ACC112 (cell line): ENCODE measurements at regions not wholly inside any gene's neighbourhood (a gene's known extent, or its start where the extent isn't known, plus 50 kb on each side); places are given as distances from the start of the nearest gene placed in this dataset.

ENCODE experiments used
- H2AFZ ChIP-seq: fragments of 200-600 bp; sonication (generic); one replicate; pipeline ENCODE4 v1.6.0; 2017; ENCODE audit warnings: antibody characterized with exemption, low read length; ENCODE audit not compliant: unreplicated experiment
- H3K27ac ChIP-seq: fragments of 200-600 bp; sonication (generic); 2 replicates; pipeline ENCODE4 v1.5.1; 2014; ENCODE audit warnings: low read depth, mild to moderate bottlenecking, antibody characterized with exemption, low read length, moderate library complexity
- H3K27me3 ChIP-seq: fragments of 200-600 bp; sonication (generic); 2 replicates; pipeline ENCODE4 v1.6.1; 2014; ENCODE audit warnings: mild to moderate bottlenecking, antibody characterized with exemption, low read length, moderate library complexity, mixed read lengths; ENCODE audit not compliant: insufficient read depth
- H3K36me3 ChIP-seq: fragments of 200-600 bp; sonication (generic); 2 replicates; pipeline ENCODE4 v1.6.1; 2016; ENCODE audit warnings: mild to moderate bottlenecking, antibody characterized with exemption, low read length, moderate library complexity, mixed read lengths; ENCODE audit not compliant: insufficient read depth
- H3K4me1 ChIP-seq: fragments of 200-600 bp; sonication (generic); one replicate; pipeline ENCODE4 v1.6.1; 2016; ENCODE audit warnings: low read length, mixed read lengths; ENCODE audit not compliant: insufficient read depth, unreplicated experiment, control insufficient read depth
- H3K4me3 ChIP-seq: fragments of 200-600 bp; sonication (generic); 2 replicates; pipeline ENCODE4 v1.5.1; 2014; ENCODE audit warnings: mild to moderate bottlenecking, low read depth, low read length
- H3K79me2 ChIP-seq: fragments of 200-600 bp; sonication (generic); one replicate; pipeline ENCODE4 v1.6.0; 2016; ENCODE audit warnings: low read length; ENCODE audit not compliant: control insufficient read depth, unreplicated experiment, insufficient read depth

DNA sequence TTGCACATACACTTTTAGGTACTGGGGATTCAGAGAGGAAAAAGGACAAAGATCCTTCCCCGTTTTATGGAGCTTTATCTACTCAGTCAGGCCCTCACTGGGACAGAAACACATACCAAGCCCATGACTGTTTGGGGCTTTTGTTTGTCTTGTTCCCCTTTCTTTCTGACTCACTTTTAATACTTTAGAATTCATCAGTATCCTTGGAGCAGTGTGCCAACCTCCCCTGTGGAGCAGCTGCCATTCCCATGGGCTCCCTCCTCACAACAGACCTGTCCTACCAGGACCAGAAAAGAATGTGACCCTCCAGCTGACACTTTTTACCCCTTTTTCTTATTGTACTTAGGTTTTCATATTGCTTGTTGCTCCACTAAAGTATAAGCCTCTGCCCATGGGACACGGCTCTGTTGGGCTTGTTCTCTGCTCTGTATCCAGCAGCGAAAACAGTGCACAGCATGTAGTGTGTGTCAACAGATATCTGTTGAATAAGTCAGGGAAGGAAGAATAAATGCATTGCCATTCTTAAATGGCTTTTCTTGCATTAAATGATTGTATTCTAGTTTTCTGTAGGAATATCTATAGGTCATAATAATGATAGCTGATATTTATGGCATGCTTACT lies 431.1 kb downstream of the EFNB2 start:
- Histone ChIP-seq H2AFZ (no peak overlapping the region), H3K27me3 (no peaks in the 10 kb centered on the region), H3K36me3 (no peaks in the 10 kb centered on the region), H3K27ac (peak overlapping the region; percentile 68), H3K4me3 (no peak overlapping the region), H3K4me1 (peaks cover 23% of the 10 kb centered on the region), H3K79me2 (no peaks in the 10 kb centered on the region)

DNA sequence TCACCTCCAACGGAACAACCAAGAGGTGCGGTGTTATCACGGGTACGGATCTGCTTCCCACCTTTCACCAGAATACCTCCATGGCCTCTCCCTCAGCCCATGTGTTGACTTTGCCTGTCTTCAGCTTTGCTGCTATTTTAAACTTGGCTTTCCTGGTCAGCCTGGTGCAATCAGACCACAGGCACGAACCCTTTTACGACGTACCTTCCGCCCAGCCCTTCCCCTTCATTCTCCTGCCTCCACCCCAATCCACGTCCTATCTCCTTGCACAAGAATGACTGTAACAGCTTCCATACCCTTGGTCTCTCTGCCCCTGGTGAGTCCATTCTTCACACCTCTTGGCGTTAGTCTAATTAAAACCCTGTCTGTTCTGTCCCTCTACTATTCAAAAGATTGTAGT lies 431.7 kb downstream of the EFNB2 start:
- peaks cover 23% of the 10 kb centered on the region for H3K4me1 ChIP-seq
- H3K27ac ChIP-seq = peak overlapping the region; percentile 68
- H3K36me3 ChIP-seq = no peaks in the 10 kb centered on the region
- no peaks in the 10 kb centered on the region for H3K27me3 ChIP-seq
- H3K79me2 ChIP-seq = no peaks in the 10 kb centered on the region
- peak overlapping the region; percentile 5; the same call in 1 of the 2 replicates for H3K4me3 ChIP-seq
- no peak overlapping the region for H2AFZ ChIP-seq

DNA sequence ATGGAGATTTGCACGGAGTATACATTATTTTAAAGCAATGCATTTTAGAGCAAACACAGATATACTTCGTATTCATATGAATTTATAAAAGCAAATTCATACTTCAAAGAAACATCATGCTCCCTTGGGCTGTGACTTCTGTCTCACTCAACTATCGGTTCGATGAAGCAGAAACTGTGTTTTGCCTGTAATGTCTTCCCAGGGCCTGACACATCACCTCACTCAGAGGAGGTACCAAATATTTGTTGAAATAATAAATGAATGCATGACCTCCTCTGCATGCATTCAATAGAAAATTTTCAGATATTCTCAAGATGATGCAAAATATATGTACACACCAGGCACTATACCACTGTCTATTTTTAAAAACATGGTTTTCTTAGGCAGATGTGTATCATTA lies 432.7 kb downstream of the EFNB2 start:
- Histone ChIP-seq H3K79me2 (no peaks in the 10 kb centered on the region), H3K4me3 (no peak overlapping the region), H3K27me3 (no peaks in the 10 kb centered on the region), H3K36me3 (no peaks in the 10 kb centered on the region), H2AFZ (no peak overlapping the region), H3K27ac (no peak overlapping the region), H3K4me1 (peaks cover 23% of the 10 kb centered on the region)

DNA sequence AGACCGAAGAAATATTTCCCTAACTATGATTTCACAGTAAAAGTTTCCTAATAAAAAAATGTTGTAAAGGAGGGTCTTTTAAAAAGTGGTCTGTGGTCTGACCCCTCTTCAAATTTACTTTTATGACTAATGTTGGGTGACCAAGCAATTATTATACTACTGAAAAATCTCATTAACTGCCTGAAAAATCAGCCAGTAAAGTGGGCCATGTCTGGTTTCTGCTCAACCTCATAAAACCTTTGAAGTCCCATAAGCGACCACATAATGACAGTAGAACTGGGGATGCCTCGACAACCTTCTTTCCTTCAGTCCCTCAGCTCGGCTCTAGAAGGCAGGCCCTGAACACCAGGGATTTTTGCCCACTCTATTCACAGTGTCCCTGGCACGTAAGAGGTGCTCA lies 434.3 kb downstream of the EFNB2 start:
- no peaks in the 10 kb centered on the region for H3K27me3 ChIP-seq
- peaks cover 31% of the 10 kb centered on the region for H3K4me1 ChIP-seq
- H3K4me3 ChIP-seq = no peak overlapping the region
- no peak overlapping the region for H3K27ac ChIP-seq
- H2AFZ ChIP-seq = no peak overlapping the region
- no peaks in the 10 kb centered on the region for H3K79me2 ChIP-seq
- no peaks in the 10 kb centered on the region for H3K36me3 ChIP-seq

DNA sequence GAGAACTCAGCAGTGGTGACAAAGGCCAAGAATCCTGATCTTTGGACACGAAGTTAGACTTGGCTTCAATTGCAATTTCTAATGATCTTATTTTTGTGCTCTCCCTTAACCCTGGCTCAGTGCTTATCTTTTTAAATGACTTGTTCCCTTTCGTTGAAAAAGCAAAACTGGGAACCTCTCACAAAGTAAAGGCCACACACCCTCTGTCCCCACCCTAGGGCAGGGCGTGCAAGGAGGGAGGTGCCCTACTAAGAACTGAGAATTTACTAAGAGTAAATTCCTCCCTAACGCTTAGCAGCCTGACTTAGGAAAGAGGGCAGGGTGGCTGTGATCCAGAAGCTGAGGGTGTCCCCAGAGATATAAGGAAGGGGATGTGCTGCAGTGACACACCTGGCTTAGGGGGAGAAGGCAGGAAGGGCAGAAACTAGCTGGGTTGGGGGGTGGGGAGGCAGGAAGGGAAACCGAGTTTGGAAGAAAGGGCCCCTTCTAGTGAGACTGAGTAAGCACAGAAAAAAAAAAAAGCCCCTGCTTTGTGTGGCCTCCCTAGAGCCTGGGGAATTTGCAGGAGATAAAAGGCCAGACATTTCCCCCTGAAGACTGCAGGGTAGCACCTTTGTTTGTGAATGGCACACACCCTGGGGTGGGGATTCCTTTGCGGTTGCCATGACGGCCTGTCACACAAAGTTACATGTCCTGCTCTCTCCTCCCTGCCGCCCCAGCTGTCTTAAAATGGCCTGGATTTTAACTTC lies 435.1 kb downstream of the EFNB2 start:
- Histone ChIP-seq H3K4me3 (no peak overlapping the region), H3K36me3 (no peaks in the 10 kb centered on the region), H3K4me1 (peaks cover 29% of the 10 kb centered on the region), H3K79me2 (no peaks in the 10 kb centered on the region), H3K27ac (no peak overlapping the region), H3K27me3 (no peaks in the 10 kb centered on the region), H2AFZ (no peak overlapping the region)

DNA sequence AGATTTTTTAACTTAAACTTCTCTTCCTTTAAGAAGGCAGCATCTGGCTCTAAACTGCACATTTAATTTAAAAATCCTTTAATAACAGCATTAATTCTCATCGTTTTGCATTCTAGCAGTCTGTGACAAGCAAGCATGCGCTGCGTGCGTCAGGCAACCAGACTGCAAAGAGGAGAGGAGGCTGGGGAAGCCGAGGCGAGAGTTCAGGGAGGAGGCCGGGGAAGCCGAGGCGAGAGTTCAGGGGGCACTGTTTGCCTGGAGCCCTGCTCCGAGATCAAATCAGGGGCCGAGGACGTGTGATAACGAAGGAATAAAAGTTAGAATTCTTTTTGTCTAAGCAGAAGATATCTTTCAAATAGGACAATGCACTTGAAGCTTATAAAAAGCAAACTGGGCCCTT lies 435.7 kb downstream of the EFNB2 start:
- Histone ChIP-seq H2AFZ (no peak overlapping the region), H3K27me3 (no peaks in the 10 kb centered on the region), H3K36me3 (no peaks in the 10 kb centered on the region), H3K27ac (no peak overlapping the region), H3K79me2 (no peaks in the 10 kb centered on the region), H3K4me1 (peaks cover 23% of the 10 kb centered on the region), H3K4me3 (no peak overlapping the region)

DNA sequence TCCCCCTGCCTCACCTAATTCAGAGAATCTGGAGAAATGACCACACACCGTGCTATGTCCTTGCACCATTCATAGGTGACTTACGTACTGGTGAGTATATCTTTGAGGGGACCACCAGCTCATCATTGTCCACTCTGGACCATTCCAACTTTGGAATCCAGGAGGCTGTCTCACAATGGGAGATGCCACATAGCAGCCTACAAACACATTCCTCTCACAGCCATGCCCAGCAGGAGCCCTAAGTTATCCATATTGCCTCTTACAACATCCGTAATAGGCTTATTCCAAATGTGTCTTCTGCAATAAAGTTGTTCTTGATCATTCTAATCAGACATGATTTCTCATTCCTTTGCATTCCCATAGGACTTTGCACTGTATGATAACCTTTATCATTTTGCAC lies 436.7 kb downstream of the EFNB2 start:
- Histone ChIP-seq H2AFZ (no peak overlapping the region), H3K4me1 (peaks cover 14% of the 10 kb centered on the region), H3K36me3 (no peaks in the 10 kb centered on the region), H3K27ac (no peak overlapping the region), H3K4me3 (no peak overlapping the region), H3K79me2 (no peaks in the 10 kb centered on the region), H3K27me3 (no peaks in the 10 kb centered on the region)

DNA sequence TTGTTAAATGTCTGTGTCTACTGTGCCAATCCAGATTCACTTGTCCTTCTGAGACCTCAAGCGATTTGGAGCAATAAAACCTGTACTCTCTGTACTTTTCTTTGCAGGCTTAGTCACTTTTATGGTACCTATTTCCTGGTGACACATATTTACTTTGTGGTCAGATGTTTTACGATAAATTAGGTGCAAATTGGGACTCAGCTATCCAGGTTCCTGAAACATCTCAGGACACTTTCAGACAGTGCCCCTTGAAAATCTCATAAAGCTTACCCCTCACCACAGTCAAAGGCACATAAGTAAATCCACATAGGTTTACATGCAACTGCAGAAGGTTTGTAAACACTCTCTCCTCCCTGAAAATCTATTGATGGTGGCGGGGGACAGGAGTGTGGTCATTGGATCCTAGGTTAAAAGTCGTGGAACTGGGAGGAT lies 438.8 kb downstream of the EFNB2 start:
- Histone ChIP-seq H3K4me1 (peaks cover 7% of the 10 kb centered on the region), H3K27me3 (no peaks in the 10 kb centered on the region), H3K27ac (no peak overlapping the region), H3K36me3 (no peaks in the 10 kb centered on the region), H3K4me3 (no peak overlapping the region), H3K79me2 (no peaks in the 10 kb centered on the region), H2AFZ (peak overlapping the region; percentile 56)

DNA sequence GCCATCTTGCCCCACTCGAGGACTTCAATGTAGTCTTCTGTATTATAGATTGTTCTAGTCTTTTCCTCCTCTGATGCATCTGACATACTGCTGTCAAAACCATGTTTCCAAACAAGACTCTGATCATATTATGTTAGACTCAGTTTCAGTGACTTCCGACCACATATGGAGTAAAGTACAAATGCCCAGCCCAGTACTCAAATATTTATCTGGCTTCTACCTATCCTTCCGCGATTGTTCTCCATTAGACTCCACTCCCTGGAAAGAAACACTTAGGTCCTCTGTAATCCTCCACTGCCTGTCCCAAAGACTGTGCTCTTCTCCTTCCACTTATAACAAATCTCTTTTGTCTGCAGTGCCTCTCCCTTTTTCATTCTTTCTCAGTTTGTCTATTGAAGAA lies 439.5 kb downstream of the EFNB2 start:
- Histone ChIP-seq H3K27me3 (no peaks in the 10 kb centered on the region), H3K4me1 (peaks cover 7% of the 10 kb centered on the region), H3K4me3 (no peak overlapping the region), H2AFZ (no peak overlapping the region), H3K79me2 (no peaks in the 10 kb centered on the region), H3K27ac (no peak overlapping the region), H3K36me3 (no peaks in the 10 kb centered on the region)

DNA sequence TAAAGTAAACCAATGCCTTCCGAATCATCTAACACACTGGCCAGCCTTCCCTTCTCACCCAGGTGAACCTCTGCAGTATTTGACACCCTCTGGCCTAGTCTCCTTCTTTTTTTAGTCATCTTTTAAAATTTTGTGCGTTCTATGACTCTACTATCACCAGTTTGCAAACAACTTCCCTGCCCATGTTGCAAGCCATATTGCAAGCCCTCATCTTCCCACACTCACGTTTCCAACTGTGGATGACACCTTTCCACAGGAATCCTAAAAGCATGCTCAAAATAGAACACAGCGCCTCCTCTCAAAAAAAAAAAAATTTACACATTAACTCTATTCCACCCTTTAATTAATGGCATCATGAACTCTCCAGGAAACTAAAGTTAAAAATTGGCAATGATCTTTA lies 440.1 kb downstream of the EFNB2 start:
- H3K27me3 ChIP-seq = no peaks in the 10 kb centered on the region
- H3K79me2 ChIP-seq = no peaks in the 10 kb centered on the region
- H2AFZ ChIP-seq = no peak overlapping the region
- H3K27ac ChIP-seq = no peak overlapping the region
- H3K4me1 ChIP-seq = peaks cover 7% of the 10 kb centered on the region
- H3K36me3 ChIP-seq = no peaks in the 10 kb centered on the region
- no peak overlapping the region for H3K4me3 ChIP-seq

DNA sequence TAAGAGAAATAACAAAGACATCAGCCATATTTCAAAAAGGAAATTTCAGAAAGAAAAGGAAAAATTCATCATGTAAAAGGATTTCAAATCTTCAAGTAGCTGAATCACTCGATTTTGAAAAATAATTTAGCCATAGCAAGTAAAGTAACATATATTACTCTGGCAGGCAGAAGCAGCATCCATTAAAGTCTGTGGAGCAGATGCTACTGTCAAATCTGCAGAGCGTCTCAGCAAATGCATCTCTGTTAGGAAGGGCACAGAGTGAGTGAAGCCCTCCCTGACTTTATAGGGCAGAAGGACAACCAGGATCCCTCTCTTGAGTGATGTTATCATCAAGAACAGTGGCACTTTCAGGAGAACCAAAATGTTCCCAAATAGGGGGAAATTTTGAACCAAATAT lies 445.5 kb downstream of the EFNB2 start:
- Histone ChIP-seq H2AFZ (no peak overlapping the region), H3K36me3 (no peaks in the 10 kb centered on the region), H3K79me2 (no peaks in the 10 kb centered on the region), H3K27me3 (no peaks in the 10 kb centered on the region), H3K27ac (no peak overlapping the region), H3K4me1 (no peaks in the 10 kb centered on the region), H3K4me3 (no peak overlapping the region)
